ENCODE measurements at regions not wholly inside any gene's neighbourhood (a gene's known extent, or its start where the extent isn't known, plus 50 kb on each side); places are given as distances from the start of the nearest gene placed in this dataset.
"Not testable (repeated sequence)": the region's sequence is repeated elsewhere in the genome, so short reads cannot be mapped to it uniquely, and the experiment has no call there.

DNA sequence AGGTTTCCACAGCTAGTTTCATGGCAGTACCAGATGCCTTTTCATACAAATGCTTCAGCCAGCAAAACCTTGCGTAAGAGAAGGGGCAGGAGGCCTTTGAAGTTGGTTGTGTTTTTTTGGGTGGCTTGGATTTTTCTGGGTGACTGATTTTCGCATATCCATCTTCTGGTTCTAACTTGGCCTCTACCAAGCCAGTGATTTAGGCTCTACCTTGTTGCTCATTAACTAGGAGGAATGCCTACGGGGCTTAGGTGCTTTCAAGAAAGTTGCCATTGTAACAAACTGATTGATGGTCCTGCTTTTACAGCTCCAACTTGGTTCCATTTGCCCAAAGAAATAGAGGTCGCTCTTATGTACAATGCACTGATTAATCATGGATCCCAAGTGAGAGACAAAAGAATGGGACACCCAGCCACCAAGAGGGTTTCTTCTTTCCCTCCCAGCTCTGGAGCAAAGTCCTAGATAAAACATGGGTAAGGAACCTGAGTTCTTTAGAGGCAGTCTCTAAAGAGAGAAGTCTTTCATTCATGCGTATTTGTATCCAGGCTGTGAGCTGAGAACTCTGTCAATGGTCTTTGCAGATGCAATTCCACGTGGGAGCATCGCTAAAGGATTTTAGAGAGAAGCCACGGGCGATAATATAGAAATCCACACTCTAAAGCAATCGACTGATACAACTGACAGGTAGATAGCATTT lies 92.1 kb upstream of the FGFR2 start:
- no peak for DNase-seq

DNA sequence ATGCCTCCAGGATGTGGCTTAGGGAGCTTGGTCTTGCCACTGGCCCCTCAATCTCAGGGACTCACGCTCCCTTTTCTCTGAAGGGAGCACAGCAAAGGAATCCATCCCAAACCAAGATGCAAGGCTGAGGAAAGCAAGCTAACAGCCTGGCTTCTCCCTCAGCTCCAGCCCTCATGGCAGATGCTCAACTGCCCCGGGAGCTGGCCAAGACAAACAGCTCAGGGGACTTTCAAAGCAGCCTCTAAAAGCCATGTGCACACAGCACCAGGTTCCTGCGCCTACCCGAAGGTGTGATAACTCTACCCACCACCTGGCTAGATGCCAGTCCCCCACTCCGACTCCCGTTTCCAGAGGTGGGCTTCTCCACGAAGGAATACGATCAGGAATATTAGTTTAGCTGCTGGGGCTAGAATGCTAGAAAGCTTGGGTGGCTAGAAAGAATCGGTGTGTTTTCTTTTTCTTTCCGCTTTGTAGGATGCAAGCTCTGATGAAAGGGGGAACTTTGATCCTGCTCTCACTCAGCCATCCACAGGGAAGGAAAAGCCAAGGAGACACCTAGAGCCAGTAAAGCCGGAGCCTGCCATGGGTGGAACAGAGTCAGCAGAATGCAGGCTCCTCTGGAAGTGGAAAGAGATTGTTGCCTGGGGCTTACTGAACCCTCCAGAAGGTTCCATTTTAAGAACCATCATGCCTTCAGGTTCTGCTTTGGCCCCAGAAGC lies 89.0 kb upstream of the FGFR2 start:
- DNase-seq, result no peak

DNA sequence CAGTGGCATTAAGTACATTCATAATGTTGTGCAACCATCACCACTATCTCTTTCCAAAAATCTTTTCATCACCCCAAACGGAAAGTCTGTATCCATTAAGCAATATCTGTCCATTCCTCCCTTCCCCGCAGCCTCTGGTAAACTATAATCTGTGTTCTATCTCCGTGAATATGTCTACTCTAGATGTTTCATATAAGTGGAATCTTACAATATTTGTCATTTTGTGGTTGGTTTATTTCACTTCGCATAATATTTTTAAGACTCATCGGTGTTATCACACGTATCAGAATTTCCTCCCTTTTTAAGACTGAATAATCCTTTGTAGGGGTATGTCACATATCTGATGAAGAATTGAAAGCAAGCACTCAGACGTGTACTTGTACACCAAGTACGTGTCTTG lies 86.0 kb upstream of the FGFR2 start:
- no peak for DNase-seq

DNA sequence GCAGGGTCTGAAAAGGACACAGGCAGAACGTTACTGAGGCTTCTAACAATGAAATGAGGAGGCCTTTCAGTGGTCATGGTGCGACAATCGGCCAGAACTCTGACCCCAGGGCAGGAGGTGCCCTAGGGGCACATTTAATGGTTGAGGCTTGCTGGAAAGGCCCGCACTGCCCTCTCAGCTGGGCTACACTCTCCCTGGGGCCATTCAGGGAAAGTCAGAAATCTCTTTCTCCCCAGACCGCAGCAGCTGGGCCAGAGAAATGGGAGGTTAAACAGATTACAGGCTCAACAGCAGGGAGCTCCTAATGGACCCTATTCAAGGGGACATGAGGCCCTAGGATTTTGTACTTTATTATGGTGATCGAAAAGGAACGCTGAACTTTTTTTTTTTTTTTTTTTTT lies 85.6 kb upstream of the FGFR2 start:
- peak in 1 of 2 experiments; percentile 39 for DNase-seq

DNA sequence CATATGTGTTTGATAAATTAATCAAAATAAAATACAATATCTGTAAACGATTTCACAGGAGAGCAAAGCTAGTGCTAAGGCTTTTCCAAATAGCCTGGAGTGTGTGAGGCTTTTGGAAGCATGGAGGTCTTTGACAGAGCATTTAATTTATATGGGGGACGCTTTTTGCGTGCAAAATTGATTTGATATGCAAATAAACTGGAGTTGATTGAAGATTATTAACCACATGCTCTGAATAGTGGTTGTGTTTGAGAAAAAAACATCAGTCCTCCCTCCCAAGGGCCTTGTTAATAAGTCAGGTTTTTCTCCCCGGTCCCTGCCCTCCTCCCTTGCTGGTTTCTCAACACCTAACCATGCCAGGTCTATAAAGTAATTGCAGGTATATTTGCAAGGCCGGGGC lies 85.1 kb upstream of the FGFR2 start:
- DNase-seq, result peak; percentile 62 to 76

DNA sequence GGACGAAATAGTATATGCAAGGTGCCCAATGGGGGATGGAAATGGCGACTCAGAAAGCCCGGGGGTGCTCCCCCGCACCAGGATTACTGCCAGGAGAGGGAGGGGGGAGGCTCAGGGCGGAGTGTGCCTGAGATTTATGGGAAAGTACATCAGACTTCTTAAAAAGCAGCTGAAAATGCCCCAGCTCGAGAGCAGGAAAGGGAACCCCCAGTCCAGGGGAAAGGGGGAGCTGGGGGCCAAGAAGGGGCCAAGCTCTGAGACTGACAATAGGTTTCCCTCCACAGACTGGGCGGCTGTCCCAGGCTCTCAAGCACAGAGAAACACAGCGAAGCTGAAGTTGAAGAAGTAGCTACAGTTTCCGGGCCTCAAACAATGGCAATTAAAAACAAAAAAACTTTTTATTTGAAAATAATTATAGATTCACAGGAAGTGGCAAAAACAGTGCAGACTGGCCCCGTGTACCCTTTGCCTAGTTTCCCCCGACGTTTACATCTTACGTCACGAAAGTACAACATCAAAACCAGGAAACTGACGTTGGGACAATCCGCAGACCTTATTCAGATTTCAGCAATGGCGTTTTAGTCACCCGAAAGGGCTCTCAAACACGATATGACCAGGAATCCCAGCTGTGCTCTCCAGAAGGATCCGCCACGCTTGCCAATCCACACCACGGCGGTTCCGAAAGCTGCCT lies 83.9 kb upstream of the FGFR2 start:
- no peak for DNase-seq

DNA sequence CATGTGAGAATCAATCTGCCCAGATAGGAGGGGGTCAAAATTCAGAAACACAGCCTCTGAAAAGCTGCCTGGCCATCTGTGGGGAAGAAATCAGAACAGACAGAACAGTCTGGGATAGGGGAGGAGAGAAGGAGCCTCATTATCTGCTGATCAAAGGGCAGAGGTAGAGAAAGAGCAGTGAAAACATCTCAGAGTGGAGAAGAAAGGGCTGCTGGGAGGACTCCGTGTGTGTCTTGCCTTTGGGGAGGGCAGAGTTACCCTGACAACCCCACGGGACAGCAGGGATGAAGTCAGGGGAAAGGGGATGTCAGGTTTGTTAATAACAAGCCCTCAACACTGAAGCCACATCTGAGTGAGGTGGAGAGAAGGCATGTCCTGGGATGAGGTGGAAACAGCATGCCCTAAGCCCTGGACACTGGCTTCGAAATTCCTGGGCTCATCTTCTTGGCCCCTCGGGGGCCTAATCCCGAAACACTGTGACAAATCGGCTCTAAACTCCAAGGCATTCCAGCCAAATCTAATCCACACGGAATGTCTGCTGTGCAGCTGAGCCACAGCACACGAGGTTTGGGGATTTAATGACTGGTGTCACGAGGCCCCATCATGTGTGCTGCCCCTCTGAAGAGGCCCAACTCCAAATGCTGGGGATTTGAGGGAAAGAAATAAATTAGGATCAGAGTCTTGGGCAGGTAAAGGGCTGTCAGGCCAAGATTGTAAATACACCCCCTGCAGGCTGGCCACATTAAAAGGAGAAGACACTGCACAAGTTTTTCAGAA lies 82.8 kb upstream of the FGFR2 start:
- no peak for DNase-seq

DNA sequence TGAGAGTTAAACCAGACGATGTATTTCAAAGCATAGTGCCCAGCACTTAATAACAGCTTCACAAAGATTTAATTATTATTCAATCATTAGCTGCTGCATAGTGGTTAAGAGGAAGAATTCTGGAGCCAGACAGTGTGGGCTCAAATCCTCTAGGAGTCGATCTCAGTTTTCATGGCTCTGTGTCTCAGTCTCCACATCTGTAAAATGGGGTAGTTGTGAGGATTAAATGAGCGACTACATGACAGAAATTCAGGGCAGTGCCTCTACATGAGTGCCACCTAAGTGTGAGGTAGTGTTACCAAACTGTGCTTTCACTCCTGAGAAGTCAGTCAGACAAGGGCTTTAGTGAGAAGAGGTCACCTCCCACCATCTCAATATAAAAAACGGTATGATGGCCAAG lies 81.7 kb upstream of the FGFR2 start:
- DNase-seq, result no peak

DNA sequence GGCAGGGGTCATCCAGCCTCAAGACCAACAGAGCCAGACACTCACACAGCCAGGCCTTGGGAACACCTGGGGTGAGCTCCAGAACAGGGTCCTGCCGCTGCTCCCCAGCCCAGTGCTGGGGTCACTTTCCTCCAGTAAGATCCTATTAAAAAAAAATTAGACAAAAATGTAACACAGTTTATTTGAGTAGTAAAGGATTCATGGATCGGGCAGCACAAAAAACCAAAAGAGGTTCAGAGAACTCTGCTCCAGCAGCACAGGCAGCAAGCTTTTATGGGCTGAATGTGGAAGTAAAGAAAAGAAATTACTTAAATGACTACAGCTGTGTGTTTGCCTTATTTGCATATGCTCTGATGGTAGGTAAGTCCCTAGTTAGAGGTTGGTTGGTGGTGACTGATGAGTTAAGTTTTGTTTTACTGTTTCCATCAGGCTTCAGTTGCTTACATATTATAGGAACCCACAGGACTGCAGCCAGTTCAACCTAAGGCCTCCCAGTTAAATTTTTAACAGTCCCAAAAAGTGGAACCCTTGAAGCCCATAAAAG lies 80.5 kb upstream of the FGFR2 start:
- DNase-seq, result peak; percentile 28 to 37

DNA sequence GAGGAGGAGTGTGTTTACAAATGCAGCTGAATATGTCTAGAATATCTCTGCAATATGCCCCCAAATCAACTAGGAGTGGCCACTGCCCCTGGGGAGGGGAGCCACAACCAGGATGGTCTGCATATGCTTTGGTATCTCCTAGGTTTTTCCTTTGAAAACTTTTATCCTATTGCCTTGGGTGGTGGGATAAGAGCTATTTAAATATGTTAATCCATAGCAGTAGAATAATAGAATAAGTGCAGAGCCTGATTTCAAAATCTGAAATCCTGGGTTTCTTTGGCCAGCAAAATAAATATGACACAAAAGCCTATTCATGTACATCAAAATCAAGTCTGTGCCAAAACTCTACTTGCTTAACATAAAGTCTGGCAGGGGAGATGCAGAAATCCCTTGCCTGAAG lies 79.6 kb upstream of the FGFR2 start:
- DNase-seq, result no peak

DNA sequence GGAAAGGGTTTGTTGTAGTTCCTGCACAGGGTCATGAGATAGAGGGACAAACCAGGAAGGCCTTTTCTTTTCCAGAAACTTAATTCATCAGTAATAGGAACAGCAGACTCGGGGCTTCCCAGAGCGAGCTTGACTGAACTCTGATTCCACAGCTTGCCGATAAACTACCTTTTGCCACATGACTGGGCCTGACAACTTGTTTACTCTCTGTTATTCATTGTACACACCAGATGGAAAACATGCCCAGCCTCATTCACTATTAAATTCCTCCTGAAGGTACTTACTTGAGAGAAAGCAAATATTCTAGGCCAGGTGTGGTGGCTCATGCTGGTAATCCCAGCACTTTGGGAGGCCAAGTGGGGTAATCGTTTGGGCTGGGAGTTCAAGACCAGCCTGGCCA lies 77.1 kb upstream of the FGFR2 start:
- DNase-seq, result no peak

DNA sequence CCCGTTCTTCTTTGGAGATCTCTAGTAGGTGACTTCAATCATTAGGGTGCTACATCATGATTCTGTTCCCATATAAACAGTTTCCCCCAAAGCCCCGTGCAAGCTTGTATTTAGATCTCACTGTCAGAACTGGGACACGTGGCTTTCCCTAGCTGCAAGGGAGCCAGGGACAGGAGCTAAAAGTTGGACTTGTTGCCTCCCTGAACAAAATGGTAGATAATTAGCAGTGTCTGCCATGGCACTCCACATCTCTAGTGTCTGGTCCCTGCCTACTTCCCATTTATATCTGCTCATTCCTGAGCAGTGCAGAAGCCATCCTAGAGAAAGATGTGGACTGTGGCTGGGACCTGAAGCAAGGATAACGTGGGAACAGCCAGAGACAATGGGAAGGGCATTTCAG lies 76.6 kb upstream of the FGFR2 start:
- no peak for DNase-seq

DNA sequence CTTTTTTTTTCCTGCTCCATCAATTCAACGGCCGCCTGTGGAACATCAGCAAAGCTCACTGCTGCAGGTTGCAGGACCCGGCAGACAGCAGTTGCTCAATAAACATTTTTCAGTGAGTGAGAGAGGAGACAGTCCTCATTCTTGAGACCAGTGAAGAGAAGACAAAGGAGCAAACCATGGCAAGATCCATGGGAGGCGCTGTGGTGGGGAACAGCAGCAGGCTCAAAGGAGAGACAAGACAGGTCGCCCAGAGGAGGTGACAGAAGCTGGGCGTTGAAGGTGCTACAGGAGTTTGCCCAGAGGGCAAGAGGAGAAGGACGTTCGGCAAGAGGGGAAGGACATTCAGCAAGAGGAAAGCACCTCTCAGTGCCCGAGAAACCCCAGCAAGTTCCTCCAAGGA lies 74.5 kb upstream of the FGFR2 start:
- no peak for DNase-seq

DNA sequence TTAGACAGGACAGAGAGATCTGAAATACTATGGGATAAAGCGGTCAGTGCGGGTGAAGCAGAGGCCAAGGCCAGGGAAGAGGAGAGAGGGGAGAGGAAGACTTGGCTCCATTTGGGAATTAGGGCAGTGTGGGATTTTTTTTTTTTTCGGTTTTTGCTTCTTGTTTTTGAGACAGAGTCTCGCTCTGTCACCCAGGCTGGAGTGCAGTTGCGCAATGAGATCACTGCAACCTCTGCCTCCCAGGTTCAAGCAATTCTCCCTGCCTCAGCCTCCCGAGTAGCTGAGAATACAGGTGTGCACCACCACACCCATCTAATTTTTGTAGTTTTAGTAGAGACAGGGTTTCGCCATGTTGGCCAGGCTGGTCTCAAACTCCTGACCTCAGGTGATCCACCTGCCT lies 71.6 kb upstream of the FGFR2 start:
- not testable (repeated sequence) for DNase-seq

DNA sequence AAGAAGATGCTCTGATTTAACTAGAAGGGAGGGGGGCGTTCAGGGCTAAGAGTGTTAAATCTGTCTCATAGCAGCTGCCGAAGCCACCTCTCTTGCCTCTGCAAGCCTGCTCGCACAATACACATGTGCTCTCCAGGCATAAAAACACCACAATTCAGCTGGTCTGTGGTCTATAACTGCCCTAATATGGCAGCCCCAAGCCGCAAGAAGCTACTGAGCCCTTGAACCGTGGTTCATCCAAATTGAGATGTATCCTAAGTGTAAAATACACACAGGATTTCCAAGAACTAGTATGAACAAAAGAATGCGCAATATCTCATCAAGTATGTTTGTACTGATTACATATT lies 70.8 kb upstream of the FGFR2 start:
- DNase-seq, result no peak

DNA sequence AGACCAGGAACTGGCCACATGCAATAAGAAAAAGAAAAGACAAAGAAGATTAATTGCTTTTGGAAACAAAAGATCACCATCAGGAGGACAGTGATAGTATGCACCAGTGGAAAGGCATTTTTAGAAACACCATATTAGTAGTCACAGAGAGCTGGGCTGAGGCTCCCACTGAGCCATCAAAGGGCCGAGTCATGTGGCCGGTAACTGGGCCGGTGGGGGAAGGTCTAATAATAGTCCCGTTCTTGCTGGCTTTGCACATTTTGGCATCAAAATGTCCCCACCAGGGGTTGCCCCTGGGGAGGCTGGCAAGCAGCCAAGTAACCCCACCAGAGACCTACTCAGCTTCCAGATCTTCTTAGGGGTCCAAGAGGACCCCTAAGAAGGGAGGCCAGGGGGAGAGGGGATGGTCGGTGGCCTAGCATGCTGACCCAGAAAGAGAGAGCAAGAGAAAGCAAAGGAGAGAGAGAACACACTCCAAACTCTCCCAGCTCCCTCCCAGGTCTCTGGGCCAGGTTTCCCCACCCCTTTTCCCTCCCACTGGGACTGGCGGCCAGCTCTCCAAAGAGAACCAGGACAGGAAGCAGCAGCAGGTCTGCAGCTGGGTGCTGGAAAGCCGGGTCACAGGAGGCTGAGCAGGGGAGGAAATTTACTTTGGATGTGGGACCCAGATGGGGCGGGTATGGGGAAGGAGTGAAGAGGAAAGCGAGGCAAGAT lies 70.2 kb upstream of the FGFR2 start:
- DNase-seq, result peak in 1 of 2 experiments; percentile 22

DNA sequence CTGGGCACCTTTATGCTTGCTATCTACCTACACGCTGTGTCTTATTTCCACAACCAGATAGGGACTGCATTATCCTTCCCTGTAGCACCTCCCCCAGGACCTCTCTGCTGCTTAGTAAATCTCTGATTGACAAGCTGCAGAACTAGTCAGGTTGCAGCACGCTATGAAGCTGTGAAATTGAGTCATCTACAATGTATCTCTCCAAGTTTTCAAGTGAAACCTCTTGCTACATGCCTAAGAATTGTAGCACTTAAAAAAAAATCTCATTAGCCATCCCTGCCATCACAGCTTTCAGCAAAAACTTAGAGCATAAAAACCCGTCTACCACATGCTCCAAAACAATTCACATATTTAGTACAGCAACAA lies 69.7 kb upstream of the FGFR2 start:
- DNase-seq, result no peak

DNA sequence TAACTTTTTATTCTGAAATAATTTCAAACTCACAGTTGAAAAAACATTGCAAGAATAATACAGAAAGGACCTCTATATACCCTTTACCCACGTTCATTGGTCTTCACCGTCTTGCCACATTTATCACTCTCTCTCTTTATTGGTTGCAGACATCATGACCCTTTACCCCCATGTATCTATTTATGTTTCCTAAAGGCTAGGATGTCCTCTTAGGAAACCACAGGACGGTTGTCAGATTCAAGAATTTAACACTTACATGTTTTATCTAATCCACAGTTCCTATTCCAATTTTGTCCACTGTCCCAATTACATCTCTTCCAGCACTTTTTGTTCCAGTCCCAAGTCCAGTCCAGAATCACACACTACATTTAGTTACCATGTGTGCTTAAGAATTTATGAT lies 67.6 kb upstream of the FGFR2 start:
- no peak for DNase-seq

DNA sequence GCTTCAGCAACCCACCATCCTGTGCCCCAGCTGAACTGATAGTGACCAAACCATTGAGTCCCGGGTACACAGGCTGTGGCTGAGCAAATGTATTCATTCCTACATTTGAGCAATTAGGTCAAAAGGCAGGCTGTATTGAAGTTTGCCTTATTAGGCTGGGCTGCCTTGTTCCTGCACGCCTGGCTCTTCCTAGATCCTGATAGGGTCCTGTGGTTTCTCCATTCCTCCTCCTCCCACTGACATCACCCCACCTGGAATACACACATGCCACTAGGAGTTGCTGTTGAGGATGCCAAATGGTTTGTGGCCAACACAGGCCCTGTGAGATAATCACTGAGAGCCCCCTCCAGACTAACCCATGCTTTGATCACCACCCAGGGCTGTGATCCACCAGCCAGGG lies 66.4 kb upstream of the FGFR2 start:
- no peak for DNase-seq

DNA sequence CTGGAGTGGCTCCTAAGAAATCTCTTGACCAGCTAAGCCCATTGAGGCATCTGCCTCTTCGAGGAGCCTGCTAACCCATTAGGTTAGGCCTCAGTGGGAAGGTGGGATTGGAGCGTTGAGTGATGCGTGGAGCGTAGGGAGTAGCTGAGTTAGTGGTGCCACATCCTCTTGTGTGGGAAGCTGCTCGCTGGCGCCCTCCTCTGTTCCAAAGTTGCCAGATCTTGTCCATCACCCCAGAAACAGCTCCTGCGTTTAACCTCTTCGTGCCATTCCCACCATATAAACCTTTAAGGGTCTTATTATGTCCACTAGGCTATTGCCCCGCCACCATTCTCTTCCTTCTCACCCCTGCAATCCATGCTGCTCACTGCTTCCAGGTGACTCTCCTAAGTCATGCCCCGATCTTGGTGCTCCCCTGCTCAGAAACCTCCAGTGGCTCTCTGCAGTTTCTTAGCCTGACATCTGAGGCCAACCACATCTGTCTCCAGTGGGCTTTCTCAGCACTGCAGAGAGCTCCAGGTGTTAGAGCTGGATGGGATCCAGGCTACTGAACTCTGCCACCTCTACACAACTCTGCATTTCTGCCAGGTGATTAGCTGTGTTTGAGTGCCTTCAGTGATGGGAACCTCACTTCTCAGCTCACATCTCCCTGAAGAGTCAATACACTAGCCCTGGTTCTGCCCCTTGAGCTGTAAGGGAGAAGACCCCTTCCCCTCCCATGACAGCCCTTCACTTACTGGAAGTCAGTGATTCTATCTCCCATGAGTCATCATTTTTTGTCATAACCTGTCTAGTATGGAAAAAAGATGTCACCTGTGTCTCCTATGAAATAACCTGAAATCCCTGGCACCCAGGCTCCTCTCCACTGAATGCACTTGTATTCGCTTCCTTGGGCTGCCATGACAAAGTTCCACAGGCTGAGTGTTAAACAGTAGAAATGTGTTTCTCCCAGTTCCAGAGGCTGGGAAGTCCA lies 65.0 kb upstream of the FGFR2 start:
- DNase-seq, result peak in 1 of 2 experiments; percentile 31

DNA sequence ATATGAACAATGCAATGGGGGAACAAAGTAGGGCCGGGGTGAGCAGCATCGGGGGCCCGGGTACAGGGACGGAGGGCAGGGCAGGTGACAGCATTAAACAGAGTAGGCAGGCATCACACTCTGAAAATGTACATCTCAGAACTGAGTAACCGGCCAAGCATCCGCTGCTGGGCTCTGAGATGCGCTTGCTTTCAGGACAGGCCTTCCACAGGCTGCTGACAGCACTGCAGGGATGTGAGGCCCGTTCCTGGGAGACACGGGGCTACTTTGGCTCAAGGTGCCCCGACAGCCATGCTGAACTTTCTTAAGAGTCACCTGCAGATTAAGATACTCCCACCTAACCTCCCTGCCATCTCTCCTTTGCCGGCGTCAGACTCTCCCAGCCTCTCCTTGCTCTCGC lies 64.3 kb upstream of the FGFR2 start:
- no peak for DNase-seq

Data from NCI-H526 (cell line).